ENCODE measurements at regions not wholly inside any gene's neighbourhood (a gene's known extent, or its start where the extent isn't known, plus 50 kb on each side); places are given as distances from the start of the nearest gene placed in this dataset.

GRCh38 chr13:99827011-99827772 is 144.4 kb downstream of the ZIC5 start:
- TF ChIP-seq CTCF (IDR thresholded peaks at IDR 0.05) (no peak), POLR2A (IDR thresholded peaks at IDR 0.05) (no peak)

Measured in Peyer's patch (tissue), 4 donors.